ENCODE measurements at regions not wholly inside any gene's neighbourhood (a gene's known extent, or its start where the extent isn't known, plus 50 kb on each side); places are given as distances from the start of the nearest gene placed in this dataset.
"Not testable (repeated sequence)": the region's sequence is repeated elsewhere in the genome, so short reads cannot be mapped to it uniquely, and the experiment has no call there.

DNA sequence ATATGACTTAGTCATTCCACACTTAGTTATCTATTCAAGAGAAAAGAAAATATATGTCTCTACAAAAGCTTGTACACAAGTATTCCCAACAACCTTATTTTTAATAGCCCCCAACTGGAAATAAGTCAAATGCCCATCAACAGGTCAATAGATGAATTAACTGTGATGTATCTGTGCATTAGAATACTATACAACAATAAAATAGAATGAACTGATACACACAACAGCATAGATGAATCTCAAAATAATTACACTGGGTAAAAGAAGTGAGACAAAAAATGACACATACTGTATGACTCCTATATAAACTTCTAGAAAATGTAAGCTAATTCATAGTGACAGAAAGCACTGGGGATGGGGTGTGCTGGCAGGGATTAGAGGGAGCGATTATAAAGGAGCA, 354.1 kb upstream of the DIPK2B start:
- H3K9ac ChIP-seq (ENCODE audit: insufficient read depth, low read length, poor library complexity, severe bottlenecking), result no peak overlapping the region
- peaks cover 0 to 6% of the 10 kb centered on the region in 2 donors for H3K27me3 ChIP-seq (ENCODE audit: control insufficient read depth in 2 of 2, insufficient read depth in 2 of 2, low read length in 2 of 2)
- H3K4me3 ChIP-seq (replicated peaks in 1 of 3; ENCODE audit: low read depth in 2 of 3, low read length in 3 of 3), result no peak overlapping the region
- WGBS (ENCODE audit: insufficient coverage), result no CpG with 5 or more reads among the region's 1 CpG
- H3K4me2 ChIP-seq (replicated peaks; ENCODE audit: extremely low read depth, low read length, poor library complexity, severe bottlenecking), result no peak overlapping the region
- H3K27ac ChIP-seq (ENCODE audit: low read depth in 1 of 2, low read length in 2 of 2), result no peak overlapping the region
- no peaks in the 10 kb centered on the region for H3K9me3 ChIP-seq (replicated peaks in 1 of 2; ENCODE audit: control insufficient read depth in 1 of 2, insufficient read depth in 1 of 2, low read length in 2 of 2)
- no peaks in the 10 kb centered on the region for H3K4me1 ChIP-seq (ENCODE audit: control insufficient read depth in 1 of 2, insufficient read depth in 2 of 2, low read length in 2 of 2)
- intact Hi-C loops (cut with micrococcal nuclease), result no loop called here
- no peak overlapping the region for H2AFZ ChIP-seq (ENCODE audit: insufficient read depth, low read depth, low read length, poor library complexity, severe bottlenecking)
- H4K20me1 ChIP-seq (ENCODE audit: insufficient read depth, low read length), result no peaks in the 10 kb centered on the region
- H3K27ac Mint-ChIP-seq, result no peak overlapping the region
- no peaks in the 10 kb centered on the region for H3K79me2 ChIP-seq (ENCODE audit: insufficient read depth, low read length)
- H3K36me3 ChIP-seq (replicated peaks in 1 of 2; ENCODE audit: control insufficient read depth in 1 of 2, insufficient read depth in 2 of 2, low read length in 2 of 2), result no peaks in the 10 kb centered on the region
- H3K4me3 Mint-ChIP-seq, result no peak overlapping the region
- no peak for DNase-seq
- no peak for TF ChIP-seq CTCF (IDR thresholded peaks at IDR 0.05)
- H3K27me3 Mint-ChIP-seq (ENCODE audit: low read depth in 3 of 3), result peaks cover 0 to 6% (median 0%) of the 10 kb centered on the region in 3 donors
- no peaks in the 10 kb centered on the region for H3K36me3 Mint-ChIP-seq
- no peaks in the 10 kb centered on the region for H3K4me1 Mint-ChIP-seq
- H3K9me3 Mint-ChIP-seq, result peaks cover 0 to 3% (median 0%) of the 10 kb centered on the region in 7 donors

DNA sequence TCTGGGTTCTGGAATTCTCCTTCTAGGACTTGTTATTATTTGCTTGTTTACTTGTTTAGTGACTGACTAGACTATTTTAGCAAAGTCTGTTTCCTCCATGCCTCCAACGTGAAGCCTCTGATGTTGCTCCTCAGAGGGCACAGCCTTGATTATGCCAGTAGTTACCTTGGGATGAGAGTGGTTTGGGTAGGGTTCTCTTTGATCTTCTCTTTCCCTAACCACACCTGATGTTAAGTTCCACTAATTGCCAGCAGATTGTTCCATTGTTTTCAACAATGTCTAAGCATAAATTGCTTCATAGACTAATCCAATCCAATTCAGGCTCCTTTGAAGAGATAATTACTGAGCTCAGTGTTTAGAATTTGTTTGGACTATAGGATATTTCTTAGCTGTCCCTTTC, 352.7 kb upstream of the DIPK2B start:
- Histone ChIP-seq H4K20me1 (ENCODE audit: insufficient read depth, low read length) (no peaks in the 10 kb centered on the region), H3K9me3 (replicated peaks in 1 of 2; ENCODE audit: control insufficient read depth in 1 of 2, insufficient read depth in 1 of 2, low read length in 2 of 2) (no peaks in the 10 kb centered on the region), H2AFZ (ENCODE audit: insufficient read depth, low read depth, low read length, poor library complexity, severe bottlenecking) (no peak overlapping the region), H3K4me1 (ENCODE audit: control insufficient read depth in 1 of 2, insufficient read depth in 2 of 2, low read length in 2 of 2) (no peaks in the 10 kb centered on the region), H3K79me2 (ENCODE audit: insufficient read depth, low read length) (no peaks in the 10 kb centered on the region), H3K9ac (ENCODE audit: insufficient read depth, low read length, poor library complexity, severe bottlenecking) (no peak overlapping the region), H3K36me3 (replicated peaks in 1 of 2; ENCODE audit: control insufficient read depth in 1 of 2, insufficient read depth in 2 of 2, low read length in 2 of 2) (no peaks in the 10 kb centered on the region), H3K4me3 (replicated peaks in 1 of 3; ENCODE audit: low read depth in 2 of 3, low read length in 3 of 3) (no peak overlapping the region), H3K27ac (ENCODE audit: low read depth in 1 of 2, low read length in 2 of 2) (no peak overlapping the region), H3K4me2 (replicated peaks; ENCODE audit: extremely low read depth, low read length, poor library complexity, severe bottlenecking) (no peak overlapping the region), H3K27me3 (ENCODE audit: control insufficient read depth in 2 of 2, insufficient read depth in 2 of 2, low read length in 2 of 2) (peaks cover 0 to 6% of the 10 kb centered on the region in 2 donors)
- intact Hi-C loops (cut with micrococcal nuclease), result no loop called here
- H3K9me3 Mint-ChIP-seq, result peaks cover 0 to under 1% (median 0%) of the 10 kb centered on the region in 7 donors
- H3K27me3 Mint-ChIP-seq (ENCODE audit: low read depth in 3 of 3), result peaks cover 0 to 8% (median 0%) of the 10 kb centered on the region in 3 donors
- no CpG with 5 or more reads among the region's 1 CpG for WGBS (ENCODE audit: insufficient coverage)
- no peak for DNase-seq
- no peak overlapping the region for H3K4me3 Mint-ChIP-seq
- H3K4me1 Mint-ChIP-seq, result no peaks in the 10 kb centered on the region
- H3K36me3 Mint-ChIP-seq, result no peaks in the 10 kb centered on the region
- TF ChIP-seq CTCF (IDR thresholded peaks at IDR 0.05), result no peak
- H3K27ac Mint-ChIP-seq, result no peak overlapping the region

DNA sequence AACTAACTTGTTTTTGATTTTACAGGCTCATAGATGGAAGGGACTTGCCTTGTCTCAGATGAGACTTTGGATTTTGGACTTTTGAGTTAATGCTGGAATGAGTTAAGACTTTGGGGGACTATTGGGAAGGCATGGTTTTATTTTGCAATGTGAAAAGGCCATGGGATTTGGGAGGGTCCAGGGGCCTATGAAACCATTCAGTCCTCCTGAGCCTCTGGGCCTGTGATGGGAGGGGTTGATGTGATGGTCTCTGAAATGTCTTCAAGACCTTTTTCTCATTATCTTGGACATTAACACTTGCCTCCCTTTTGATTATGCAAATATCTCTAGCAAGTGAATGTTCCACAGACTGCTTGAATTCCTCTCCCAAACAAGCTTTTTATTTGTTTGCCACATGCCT, 346.0 kb upstream of the DIPK2B start:
- peaks cover 8 to 21% of the 10 kb centered on the region in 2 donors for H3K9me3 ChIP-seq (replicated peaks in 1 of 2; ENCODE audit: control insufficient read depth in 1 of 2, insufficient read depth in 1 of 2, low read length in 2 of 2)
- peaks cover 0 to 24% (median 16%) of the 10 kb centered on the region in 7 donors for H3K9me3 Mint-ChIP-seq
- H3K36me3 Mint-ChIP-seq; H3K79me2 ChIP-seq (ENCODE audit: insufficient read depth, low read length); H3K4me2 ChIP-seq (replicated peaks; ENCODE audit: extremely low read depth, low read length, poor library complexity, severe bottlenecking); H3K9ac ChIP-seq (ENCODE audit: insufficient read depth, low read length, poor library complexity, severe bottlenecking); H3K27me3 ChIP-seq (ENCODE audit: control insufficient read depth in 2 of 2, insufficient read depth in 2 of 2, low read length in 2 of 2); H3K27ac Mint-ChIP-seq; H3K4me1 Mint-ChIP-seq; H3K4me3 Mint-ChIP-seq; H3K36me3 ChIP-seq (replicated peaks in 1 of 2; ENCODE audit: control insufficient read depth in 1 of 2, insufficient read depth in 2 of 2, low read length in 2 of 2); H4K20me1 ChIP-seq (ENCODE audit: insufficient read depth, low read length); H3K4me1 ChIP-seq (ENCODE audit: control insufficient read depth in 1 of 2, insufficient read depth in 2 of 2, low read length in 2 of 2); H3K4me3 ChIP-seq (replicated peaks in 1 of 3; ENCODE audit: low read depth in 2 of 3, low read length in 3 of 3); H2AFZ ChIP-seq (ENCODE audit: insufficient read depth, low read depth, low read length, poor library complexity, severe bottlenecking); DNase-seq; H3K27ac ChIP-seq (ENCODE audit: low read depth in 1 of 2, low read length in 2 of 2); intact Hi-C loops (cut with micrococcal nuclease): not testable (repeated sequence)
- H3K27me3 Mint-ChIP-seq (ENCODE audit: low read depth in 3 of 3), result peaks cover 0 to 11% (median 0%) of the 10 kb centered on the region in 3 donors
